GM08714 (cell line): ENCODE measurements at regions not wholly inside any gene's neighbourhood (a gene's known extent, or its start where the extent isn't known, plus 50 kb on each side); places are given as distances from the start of the nearest gene placed in this dataset.

ENCODE experiments used
- H3K4me3 ChIP-seq: fragments of 200-500 bp; sonication (Bioruptor generic); 2 replicates; pipeline ENCODE4 v1.5.1; 2014; ENCODE audit warnings: mild to moderate bottlenecking, low read length, inconsistent platforms
- ZNF274 ChIP-seq: IDR thresholded peaks from 2 replicates; pipeline ENCODE4 v1.6.1; 2012; ENCODE audit warnings: mild to moderate bottlenecking, low read depth, low read length

DNA sequence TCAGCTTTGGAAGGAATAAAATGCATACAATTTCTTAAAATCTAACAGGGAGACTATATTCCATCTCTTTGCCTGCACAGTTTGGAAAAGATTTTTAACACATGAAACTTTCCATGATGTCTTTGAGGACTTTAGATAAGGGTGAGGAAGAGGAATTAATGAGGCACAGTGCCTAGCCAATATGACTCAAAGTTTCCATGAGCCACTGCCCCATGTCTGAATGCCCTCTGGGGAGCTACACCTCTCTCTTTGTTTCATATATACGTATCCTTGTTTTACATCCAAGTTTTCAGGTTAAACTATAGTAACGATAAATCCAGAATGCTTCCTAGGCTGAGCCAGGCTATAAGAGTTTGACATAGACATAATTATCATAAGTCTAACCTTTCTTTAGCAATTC, 349.3 kb upstream of the TLE4 start:
- no peak overlapping the region for H3K4me3 ChIP-seq
- no peak for TF ChIP-seq ZNF274

DNA sequence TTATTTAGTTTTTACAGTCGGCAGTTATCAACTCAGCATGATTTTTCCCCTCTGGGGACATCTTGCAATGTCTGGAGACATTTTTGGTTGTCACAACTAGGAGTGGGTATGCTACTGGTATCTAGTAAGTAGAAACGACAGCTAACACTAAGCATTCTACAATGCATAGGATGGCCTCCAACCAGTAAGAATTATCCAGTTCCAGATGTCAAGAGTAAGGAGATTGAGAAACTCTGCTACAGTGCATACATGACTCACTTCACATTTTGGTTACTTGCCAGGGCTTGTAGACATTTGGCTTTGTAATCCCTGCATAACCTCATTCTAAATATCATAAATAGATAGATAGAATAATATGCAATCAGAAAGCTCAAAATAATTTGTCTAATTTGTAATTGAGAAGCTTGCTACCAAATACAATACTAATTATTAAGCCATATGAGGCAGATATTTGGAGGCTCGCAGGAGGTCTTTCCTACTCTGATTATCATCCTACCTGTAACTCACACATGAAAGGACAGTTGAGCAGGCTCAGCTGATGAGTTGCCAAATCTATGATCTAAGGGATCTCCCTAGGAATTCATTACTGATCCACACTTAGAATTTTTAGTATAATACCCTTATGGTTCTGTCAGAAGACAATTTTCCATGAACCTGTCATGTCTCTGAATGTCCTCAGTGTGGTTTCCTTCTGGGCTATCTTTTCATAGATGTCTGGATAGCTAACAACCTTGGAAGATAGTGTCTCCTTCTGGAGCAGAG, 346.9 kb upstream of the TLE4 start:
- TF ChIP-seq ZNF274: no peak
- H3K4me3 ChIP-seq: no peak overlapping the region

DNA sequence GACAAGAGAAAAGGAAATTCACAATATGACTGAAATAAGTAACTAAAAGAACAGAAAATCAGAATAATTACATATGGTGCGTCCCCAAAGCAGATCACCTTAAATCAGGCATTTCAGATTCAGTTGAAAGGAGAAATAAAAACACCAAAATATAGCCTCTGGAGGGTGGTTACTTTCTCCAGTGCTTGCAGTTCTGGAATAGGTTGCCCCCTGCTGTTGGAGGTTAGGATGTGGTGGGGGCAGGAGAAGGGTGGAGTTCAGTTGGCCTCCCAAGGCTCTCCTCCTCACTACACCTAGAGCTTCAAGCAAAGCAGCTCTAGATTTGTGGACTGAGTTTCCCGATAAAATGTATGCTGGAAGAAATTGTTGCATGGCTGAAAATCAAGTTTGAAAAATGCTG, 338.2 kb upstream of the TLE4 start:
- TF ChIP-seq ZNF274: no peak
- no peak overlapping the region for H3K4me3 ChIP-seq

DNA sequence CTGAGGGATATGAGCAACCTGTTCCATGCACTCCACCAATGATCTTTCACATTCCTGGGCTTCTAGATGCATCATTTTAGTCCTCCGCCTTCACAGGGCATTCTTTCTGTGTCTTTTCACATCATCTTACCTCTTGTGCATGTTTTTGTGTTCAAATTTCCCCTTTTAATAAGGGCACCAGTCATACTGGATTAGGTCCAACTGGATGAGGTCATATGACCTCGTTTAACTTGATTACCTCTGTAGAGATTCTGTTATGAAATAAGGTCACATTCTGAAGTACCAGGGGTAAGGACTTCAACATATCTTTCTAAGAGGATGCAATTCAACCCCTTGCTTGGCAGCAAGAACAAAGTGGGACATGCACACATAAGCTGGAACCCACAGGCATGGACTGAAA, 335.3 kb upstream of the TLE4 start:
- no peak overlapping the region for H3K4me3 ChIP-seq
- TF ChIP-seq ZNF274: no peak

DNA sequence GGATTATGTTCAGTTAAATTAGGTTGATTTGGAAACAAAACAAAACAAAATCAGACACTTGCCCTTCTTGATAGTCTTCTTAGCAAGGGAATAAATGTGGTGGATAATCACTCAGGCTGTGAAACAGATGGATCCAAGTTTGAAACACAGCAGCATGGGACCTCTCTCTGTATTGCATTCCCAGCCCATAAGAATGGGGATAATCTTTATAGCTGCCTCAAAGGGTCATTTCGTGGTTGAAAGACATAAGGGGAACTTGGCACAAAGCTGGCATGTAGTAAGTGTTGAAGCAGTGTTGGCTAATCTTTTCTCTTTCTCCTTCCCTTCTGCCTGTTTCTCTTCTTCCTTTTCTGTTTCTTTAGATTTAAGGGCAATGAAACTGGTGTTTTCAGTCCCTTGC, 333.9 kb upstream of the TLE4 start:
- no peak for TF ChIP-seq ZNF274

DNA sequence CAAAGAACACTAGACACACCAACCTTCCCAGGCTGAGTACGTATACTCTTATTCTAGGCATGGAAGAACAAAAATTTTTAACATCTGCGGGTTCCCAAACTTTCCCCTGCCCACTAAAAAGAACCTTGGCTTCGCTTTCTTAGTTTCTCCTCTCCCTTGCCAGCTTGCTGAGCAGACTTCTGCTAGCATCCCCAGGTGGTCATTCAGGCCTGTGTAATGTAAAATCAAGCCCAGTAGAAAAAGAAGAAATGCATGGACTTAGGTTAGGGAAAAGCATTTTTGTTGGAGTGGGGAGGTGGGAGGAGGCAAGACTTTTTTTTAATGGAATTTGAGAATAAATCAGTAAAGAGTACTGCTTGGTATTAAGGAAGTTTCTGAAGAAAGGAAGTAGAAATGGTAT, 331.0 kb upstream of the TLE4 start:
- no peak for TF ChIP-seq ZNF274
- H3K4me3 ChIP-seq: no peak overlapping the region

More for the DNA sequence above, 333.9 kb upstream of the TLE4 start:
- no peak overlapping the region for H3K4me3 ChIP-seq

DNA sequence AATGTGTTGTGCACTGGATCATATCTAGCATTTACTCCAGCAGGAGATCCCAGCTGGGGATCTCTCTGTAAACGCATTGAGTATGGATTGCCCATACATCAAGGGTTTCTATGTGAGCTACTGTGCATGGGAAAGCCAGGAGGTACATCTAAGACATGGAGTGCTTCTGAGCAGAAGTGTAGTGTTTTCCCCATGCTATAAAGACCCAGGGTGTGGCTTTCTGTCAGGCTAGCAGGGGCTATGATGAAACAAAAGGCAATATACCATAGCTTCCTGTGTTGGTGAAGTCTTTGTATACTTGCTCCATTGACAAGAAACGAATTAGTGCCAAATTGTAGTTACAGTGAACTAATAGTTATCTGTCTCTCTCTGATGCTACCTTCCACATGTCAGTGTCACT, 329.3 kb upstream of the TLE4 start:
- TF ChIP-seq ZNF274: no peak
- no peak overlapping the region for H3K4me3 ChIP-seq

DNA sequence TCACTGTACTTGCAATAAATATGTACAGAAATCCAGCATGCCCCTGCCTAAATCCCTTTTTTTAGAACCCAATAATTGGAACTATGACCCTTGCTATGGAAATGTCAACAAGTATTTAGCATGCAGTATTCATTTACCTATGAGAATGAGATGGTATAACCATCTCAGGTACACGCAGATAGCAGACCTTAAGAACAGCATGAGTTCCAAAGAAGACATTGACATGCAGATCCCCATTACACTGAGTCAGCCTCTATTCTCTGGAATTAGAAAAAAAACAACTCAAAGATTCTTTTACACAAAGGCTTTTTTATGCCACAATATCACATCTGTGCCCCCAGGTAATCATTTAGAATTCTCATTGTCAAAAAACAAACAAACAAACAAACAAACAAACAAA, 325.6 kb upstream of the TLE4 start:
- no peak for TF ChIP-seq ZNF274
- H3K4me3 ChIP-seq: no peak overlapping the region

DNA sequence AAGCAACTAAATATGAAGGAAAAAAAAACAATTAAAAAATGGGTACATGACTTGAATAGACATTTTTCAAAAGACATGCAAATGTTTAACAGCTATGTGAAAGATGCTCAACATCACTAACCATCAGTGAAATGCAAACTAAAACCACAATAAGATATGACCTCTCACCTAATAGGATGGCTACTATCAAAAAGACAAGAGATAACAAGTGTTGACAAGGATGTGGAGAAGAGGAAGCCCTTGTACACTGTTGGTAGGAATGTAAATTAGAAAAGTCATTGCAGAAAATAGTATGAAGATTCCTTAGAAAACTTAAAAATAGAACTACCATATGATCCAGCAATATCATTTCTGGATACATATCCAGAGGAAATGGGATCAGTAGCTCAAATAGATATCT, 324.7 kb upstream of the TLE4 start:
- TF ChIP-seq ZNF274: no peak
- H3K4me3 ChIP-seq: no peak overlapping the region

DNA sequence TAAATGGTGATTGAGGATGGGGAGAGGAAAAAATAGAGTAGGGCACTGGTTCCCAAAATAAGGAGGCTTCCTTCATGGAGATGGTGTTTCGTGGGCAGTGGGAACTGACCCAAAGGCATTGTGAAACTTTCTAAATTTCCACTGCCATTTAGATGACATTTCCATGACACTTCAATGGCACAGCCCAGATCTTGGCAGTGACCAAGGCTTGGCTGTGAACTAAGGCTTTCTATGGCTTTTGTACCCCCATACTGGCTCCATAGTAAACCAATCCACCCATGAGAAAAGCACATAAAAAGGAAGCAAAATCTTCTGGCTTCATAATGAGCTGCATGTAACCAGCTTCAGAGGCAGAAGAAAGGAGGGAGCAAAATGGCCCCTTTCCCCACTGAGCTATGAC, 321.0 kb upstream of the TLE4 start:
- TF ChIP-seq ZNF274: no peak
- no peak overlapping the region for H3K4me3 ChIP-seq

DNA sequence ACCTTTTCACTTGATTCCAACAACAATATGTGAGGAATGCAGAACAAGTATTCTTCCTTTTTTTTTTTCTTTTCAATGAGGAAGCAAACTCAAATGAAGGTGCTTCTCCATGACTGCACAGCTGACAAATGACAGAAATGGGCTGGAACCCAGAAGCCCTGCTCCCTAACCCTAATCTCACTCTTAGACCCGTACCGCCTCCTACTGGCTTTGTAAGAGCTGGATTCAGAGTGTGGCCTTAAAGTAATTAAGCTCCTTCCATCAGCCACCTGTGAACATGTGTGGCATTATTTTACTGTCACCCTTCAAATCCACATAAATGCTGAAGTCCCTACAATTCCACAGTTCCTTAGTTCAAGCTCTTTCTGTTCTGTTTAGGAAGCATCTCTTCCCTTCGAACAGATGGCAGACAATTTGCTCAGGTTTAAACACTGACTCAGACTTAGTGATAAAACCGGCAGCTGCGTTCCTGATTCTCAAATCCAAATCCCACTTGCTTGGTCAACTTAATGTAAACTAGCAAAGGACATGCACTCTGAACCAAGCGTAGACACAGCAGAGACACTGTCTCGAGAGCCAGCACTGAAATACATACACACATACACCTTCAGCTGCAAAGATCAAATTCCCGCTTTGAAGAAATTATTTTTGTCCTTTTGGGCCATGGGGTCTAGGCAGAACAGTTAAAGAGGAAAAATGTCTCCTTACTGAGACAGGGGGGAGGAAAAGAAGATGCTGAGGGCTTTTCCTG, 316.7 kb upstream of the TLE4 start:
- no peak for TF ChIP-seq ZNF274

DNA sequence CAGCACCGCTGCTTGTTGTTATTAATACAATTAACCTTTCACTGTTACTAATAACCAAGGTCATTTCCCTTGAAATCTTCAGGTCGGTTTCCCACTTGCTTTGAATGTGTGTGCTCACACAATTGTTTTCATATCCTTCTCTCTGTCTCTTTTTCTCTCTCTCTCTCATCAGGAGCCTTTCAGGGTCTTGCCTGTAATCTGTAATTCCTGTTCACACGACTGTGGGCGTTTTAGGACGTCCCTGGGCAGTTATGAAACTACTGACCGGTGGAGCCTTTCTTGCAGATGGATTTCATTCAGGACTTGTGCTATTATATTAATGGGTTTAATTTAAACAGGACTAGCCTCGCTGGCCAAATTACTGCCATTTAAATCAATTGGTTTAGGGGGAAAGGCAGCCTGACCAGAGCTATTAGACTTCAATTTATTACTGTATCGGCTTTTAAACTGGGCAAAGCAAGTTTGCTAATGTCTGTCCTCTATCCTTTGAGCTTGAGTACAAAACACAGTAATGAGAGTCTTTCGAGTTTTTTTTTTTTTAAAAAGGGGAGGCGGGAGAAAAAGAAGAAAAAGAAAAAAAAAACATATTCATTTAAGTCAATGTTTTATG, 316.0 kb upstream of the TLE4 start:
- H3K4me3 ChIP-seq: no peak overlapping the region; the same call in 1 of the 2 replicates
- TF ChIP-seq ZNF274: no peak

More for the DNA sequence above, 316.7 kb upstream of the TLE4 start:
- H3K4me3 ChIP-seq: no peak overlapping the region

DNA sequence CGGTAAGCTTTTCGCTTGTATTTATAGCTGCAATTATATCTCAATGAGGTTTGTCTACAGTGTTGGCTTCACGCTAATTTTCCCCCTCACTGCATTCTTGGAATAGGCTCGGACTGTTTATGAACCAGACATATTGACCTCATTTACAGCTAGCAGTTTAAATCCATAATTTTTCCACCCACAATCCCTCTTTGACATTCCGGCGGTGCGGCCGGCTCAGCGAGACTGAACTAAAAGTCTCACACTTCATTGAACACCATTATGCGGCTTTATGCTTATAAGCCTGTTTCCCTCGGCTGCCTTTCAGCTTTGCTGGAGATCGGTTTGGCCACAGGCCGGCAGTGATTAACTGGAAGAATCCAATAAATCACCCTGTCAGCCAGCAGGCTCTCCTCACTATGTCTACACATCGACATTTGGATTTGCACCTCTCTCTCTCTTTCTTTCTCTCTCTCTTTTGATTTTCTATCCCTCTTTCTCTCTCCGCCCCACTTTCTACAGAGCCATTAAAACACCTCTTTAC, 315.0 kb upstream of the TLE4 start:
- no peak overlapping the region for H3K4me3 ChIP-seq
- TF ChIP-seq ZNF274: no peak

DNA sequence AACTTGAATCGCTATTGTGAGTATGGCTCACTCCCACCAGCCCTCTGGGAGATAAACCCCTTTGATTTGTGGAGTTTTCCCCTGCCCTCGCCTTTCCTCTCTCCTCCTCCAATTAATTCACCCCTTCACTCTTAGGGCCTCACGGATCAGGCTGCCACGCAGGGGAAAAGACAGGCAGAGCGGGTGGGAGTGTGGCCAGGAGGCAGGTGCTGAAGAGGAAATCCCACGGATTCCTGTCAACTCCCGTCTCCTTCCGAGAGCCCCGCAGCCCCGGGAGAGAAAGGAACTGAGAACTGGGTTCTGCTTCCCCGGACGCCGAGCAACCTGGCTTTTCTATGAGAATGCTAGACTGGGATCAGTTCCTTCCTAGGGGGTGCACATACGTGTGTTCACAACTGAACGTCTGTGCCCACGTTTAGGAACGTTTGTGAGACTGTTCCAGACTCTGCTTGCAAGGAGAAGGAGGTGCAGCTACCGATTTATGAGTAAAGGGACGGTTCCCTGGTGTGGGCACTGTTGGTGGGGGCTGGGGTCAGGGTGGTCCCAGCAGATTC, 314.5 kb upstream of the TLE4 start:
- TF ChIP-seq ZNF274: no peak
- no peak overlapping the region for H3K4me3 ChIP-seq
